GM21619 (cell line): ENCODE measurements at regions not wholly inside any gene's neighbourhood (a gene's known extent, or its start where the extent isn't known, plus 50 kb on each side); places are given as distances from the start of the nearest gene placed in this dataset.
"Not testable (repeated sequence)": the region's sequence is repeated elsewhere in the genome, so short reads cannot be mapped to it uniquely, and the experiment has no call there.

Experiments
- ATAC-seq: cut with Tn5 transposase; IDR thresholded peaks from one replicate; pipeline ENCODE4 v1.9.1; 2021; ENCODE audit not compliant: unreplicated experiment

DNA sequence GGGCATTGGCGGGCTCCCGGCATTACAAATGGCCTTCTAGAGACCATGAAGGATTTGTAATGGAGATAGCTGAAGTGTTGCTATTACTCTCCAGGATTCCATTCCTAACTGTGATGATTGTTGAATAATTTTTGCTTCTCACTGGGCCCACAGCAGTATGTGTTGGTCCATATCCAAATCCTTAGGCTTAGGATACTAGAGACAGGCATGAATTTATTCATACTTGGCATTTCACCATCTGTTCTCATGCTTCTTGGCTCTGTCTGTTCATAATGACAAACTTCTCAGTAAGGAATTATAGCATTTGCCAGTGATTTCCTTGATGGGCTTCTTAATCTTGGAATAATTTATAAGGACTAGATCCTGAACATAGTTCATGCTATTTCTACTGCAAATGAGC is 832.9 kb downstream of the C12orf50 start:
- ATAC-seq, result no peak

DNA sequence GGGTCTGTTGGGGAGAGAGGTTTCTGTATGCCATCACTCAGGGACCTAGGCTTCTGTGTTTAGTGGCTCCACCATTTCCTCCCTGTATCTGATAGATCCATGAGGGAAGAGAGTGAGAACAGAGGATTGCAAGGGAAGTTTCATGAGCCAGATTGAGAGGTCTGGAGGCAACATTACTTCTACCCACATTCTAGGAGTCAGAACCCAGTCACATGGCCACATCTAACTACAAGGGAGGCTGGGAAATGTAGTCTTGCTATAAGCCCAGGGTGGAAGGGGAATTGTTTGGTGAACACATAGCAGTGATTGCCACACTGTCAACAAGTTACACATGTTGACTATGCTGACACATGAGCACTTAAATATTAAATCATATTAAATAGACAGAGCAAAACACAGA is 834.8 kb downstream of the C12orf50 start:
- not testable (repeated sequence) for ATAC-seq

DNA sequence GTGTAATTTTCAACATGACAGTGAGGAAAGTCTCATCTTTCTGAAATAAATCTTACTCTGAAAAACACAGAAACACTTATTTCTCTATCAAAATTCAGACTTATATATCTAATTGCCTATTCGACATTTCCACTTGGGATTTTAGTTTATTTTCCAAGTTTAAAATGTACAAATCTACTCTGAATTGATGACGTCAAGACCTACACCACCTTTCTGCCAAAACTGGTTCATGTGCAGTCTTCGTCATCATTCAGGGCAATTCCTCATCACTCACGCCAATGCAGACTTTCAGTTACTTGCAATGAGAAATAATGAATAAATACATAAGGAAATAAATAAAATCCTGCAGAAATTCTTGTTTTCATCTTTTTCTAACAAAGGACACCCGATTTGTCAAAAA is 843.8 kb downstream of the C12orf50 start:
- ATAC-seq, result no peak

DNA sequence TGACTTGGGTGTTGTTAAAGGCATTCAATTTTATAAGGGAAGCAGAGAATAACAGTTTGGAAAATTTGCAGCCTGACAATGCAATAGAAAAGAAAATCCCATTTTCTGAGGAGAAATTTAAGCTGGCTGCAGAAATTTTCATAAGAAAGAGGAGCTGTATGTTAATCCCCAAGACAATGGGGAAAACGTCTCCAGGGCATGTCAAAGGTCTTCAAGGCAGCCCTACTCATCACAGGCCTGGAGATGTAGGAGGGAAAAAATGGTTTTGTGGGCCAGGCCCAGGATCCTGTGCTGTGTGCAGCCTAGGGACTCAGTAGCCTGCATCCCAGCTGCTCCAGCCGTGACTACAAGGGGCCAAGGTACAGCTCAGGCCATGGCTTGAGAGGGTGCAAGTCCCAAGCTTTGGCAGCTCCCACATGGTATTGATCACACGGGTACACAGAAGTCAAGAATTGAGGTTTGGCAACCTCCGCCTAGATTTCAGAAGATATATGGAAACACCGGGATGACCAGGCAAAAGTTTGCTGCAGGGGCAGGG is 846.4 kb downstream of the C12orf50 start:
- no peak for ATAC-seq

DNA sequence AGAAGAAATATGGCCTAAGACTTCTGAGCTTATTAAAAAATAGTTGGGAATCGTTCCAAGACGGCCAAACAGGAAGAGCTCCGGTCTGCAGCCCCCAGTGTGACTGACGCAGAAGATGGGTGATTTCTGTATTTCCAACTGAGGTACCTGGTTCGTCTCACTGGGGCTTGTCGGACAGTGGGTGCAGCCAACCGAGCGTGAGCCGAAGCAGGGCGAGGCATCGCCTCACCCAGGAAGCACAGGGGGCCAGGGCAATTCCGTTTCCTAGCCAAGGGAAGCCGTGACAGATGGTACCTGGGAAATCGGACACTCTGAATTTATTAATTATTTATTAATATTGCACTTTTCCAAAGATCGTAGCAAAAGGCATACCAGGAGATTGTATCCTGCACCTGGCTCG is 857.8 kb downstream of the C12orf50 start:
- no peak for ATAC-seq

DNA sequence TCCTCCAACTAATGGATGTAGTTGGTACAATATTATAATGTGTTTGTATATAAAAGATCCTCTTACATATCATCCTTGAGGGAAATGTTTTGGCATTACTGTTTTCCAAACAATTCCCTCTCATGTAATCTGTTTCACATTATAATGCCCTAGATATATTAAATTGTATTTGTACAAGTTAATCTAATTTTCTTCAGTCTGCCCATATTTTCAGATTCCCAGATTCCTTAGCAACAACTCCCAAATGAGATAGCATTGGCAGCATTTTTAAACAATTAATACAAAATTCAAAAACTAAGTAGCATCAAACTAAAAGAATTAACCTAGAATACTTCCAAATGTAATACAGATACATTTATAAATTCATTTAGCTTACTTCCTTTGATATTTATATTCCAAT is 860.2 kb downstream of the C12orf50 start:
- no peak for ATAC-seq

DNA sequence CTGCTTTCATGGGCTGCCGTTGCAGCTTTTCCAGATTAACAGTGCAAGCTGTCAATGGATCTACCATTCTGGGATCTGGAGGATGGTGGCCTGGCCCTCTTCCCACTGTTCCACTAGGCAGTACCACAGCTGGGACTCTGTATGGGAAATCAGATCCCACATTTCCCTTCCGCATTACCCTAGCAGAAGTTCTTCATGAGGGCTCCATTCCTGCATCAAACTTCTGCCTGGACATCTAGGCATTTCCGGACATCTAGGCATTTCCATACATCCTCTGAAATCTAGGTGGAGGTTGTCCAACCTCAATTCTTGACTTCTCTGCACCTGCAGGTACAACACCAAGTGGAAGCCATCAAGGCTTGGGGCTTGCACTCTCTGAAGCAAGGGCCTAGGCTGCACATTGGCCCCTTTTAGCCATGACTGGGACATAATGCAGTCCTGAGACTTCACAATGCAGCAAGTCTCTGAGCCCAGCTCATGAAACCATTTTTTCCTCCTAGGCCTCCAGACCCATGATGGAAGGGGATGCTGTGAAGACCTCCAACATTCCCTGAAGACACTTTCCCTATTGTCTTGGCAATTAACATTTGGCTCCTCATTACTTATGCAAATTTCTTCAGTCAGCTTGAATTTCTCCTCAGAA is 863.3 kb downstream of the C12orf50 start:
- no peak for ATAC-seq

DNA sequence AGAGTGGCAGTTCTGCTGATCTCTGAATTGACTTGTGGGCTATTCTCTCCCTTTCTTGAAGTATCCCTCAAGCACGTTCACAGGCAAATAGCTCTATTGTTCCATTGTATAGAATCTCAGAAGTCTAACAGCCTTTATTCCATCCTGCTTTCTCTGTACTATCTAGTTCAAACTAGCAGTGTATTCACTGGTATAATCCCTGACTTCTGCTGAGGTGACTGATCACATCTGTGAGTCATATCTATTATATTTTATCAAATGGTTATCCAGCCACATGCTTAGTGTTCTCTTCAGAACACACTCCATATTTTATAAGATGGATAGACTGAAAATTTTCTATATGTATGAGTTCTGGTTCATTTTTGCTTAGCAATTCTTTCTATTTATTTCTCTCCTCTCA is 866.1 kb downstream of the C12orf50 start:
- no peak for ATAC-seq

DNA sequence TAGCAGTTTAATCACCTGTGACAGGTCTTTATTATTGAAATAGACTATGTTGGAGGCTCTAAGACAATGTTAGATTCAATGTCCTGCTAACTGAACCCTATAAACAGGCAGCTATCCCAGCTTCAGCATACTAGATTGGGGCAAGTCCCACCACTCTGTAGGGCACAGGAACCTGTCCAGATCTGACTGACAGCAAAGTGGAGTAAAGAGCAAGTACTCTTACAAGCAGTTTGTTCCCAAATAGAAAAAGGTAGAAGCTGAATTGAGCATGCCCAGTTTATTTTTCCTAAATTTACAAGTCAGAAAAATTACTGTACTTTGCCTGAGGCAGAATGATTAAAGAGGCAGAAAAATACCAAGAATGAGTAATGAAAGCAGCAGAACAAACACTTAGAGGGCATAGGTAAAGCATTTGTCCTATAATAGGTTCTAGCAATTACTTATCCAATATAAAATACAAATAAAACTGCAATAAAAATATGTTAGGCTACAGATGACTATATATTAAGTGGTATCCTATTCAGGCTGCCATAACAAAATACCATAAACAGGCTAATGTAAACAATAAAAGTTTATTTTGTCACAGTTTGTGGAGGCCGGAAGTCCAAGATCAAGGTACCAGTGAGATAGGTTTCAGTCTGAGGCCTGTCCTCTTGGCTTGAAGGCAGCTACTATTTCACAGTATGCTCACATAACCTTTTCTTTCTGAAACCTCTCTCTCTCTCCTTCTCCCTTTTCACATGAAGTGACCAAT is 868.2 kb downstream of the C12orf50 start:
- ATAC-seq, result no peak

DNA sequence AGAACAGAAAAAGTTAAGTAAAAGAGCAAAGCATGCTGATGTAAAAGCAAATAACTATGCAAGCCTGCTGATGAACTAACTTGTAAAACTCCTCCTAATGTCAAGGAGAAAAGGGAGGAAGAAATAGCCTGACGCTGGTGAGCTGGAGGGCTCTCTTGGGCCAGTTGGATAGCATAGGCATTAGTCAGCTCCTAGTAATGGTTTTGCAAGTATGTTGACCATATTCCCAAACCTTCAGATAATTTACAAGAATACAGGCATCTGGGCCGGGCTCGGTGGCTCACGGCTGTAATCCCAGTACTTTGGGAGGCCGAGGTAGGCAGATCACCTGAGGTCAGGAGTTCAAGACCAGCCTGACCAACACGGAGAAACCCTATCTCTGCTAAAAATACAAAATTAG is 871.4 kb downstream of the C12orf50 start:
- ATAC-seq, result no peak

DNA sequence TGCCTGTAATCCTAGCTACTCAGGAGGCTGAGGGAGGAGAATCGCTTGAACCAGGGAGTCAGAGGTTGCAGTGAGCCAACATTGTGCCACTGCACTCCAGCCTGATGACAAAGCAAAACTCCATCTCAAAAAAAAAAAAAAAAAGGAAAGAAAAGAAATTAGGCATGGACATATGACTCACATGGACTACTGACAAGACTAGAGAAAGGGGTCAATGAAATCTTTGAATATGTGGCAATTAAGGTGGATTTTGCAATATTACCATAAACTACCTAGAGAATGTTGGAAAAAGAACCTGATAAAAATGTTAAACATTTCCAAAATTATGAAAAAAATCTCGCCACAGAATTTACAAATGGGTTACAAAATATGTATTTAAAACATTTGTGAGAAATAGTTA is 873.6 kb downstream of the C12orf50 start:
- ATAC-seq, result no peak

DNA sequence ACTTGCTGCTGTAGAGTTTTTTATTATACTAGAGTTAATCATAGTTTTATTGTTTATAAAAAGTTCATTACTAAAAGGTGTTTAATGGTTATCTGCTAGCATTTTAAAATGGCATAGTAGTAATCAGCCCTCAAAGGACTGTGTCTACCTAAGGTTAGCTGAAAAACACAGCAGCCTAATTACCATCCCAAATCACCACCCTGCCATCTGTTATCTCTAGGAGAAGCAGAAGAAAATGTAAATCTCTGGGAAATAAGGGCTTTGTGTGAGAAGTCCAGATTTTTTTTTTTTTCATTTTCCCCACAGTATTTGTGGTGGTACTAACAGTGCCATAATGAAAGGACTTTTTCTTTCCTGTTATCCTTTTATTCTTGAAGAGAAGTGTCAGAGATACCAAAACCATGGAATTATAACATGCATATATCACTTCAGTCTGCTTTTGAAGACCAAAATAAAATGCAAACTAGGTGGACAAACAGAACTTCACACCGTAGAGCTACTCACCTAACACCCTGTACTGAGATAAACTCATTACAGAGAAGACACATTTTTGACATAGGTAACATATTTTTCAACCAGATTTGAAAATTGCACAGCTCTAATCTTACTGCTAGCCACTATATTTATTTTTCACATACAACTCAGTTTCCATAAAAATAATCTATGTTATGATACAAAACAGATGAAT is 876.2 kb downstream of the C12orf50 start:
- no peak for ATAC-seq

DNA sequence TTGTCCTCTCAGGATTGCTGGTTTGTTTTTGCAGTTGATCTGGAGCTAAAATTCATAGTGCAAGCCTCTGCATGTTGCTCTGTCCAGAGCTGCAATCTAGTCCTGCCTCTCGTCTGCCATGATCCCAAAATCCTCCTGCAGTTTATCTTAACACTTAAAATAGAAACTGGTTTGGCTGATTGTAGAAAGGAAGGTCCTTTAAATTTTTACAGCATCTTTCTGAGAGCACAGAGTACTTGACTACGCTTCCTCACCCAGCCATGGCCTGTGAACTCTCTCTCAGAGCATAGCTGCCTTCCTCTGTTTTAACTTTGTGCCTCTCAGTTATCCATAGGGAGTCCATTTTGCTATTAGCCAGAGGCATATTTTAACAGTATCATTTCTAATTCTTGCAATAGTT is 877.1 kb downstream of the C12orf50 start:
- ATAC-seq, result no peak

DNA sequence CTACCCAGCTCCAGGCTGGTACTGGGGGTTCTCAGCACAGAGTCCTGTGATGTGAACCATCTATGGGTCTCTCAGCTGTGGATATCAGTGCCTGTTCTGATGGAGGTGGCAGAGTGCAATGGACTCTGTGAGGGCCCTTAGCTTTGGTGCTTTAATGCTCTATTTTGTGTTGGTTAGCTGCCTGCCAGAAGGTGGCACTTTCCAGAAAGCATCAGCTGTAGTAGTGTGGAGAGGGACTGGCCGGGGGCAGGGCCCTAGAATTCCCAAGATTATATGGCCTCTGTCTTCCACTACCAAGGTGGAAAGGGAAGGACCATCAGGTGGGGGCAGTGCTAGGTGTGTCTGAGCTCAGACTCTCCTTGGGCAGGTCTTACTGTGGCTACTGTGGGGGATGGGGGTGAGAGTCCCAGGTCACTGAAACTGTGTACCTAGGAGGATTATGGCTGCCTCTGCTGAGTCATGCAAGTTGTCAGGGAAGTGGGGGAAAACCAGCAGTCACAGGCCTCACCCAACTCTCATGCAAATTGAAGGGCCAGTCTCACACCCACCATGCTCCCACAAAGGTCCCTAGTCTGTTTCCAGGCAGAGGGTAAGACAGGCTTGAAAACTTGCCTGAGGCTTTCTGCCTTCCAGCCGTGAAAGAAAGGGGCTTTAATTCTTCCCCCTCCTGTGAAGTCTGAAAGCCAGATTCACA is 878.1 kb downstream of the C12orf50 start:
- no peak for ATAC-seq

DNA sequence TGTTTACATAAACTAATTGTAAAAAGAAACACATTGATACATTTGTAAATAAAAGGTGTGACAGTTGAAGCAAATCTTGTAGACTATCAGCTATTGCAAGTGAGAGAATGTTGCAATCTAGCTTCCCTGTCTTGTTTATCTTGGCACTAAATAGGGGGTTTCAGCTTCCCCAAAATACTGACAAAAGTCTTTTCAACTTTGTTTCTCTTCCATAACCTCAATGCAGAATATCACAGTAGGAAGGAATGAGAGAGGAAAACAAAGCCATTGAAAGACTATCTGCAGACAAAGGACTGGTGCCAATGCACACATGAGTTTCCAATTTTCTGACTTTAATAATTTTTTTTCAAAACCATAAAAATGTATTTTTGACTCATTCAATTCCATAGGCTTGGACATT is 886.2 kb upstream of the MGAT4C start:
- no peak for ATAC-seq

DNA sequence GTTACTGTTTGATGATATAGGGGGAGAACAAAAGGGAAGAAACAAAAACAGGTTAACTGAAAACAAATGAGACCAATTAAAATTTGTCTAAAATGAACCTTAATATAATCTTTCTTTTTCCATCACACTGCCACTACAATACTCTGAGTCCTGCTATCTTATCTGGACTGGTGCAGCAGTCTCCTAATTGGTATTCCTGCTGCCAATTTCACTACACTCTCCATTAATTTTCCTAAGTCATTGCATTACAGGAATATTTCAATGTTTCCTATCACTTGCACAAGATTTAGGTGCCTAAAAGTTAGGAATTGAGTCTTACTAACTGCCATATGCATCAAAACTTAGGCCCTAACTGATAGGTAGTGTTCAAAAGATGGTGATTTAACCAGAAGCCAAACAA is 884.9 kb upstream of the MGAT4C start:
- no peak for ATAC-seq

DNA sequence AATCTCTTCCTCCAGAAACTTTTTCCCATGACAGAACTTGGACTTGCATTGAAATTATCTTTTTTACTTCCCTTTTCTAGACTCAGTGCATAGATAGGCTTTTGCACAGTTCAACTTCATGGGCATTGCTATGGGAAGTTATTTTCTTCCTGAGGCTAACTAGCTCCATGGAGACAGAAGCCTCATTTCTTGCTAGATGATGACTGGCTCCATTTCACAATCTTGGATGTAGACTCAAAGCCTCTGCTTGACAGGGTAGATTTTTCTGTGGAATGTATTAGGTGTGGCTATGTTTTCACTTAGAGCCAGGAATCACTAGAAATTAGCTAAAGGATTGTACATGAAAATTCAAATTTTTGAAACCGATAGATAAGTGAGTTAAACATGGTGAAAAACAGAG is 884.1 kb upstream of the MGAT4C start:
- no peak for ATAC-seq

DNA sequence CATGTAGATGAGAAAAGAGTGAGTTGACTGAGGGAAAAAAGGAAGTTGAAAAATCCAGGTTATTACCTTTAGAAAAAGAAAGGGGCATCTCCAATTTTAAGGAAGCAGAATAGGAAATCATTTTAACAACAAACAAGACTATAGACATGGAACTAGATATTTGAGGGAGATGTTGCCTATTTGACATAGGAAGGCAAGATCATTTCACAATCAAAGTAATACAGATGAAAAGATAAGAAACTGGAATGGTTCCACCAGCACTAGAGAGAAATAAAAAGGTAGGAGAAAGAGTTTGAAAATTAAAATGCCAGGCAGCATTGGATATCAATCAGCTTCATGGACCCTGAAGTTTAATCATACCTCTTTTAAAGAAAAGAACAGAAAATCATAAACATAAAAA is 881.0 kb upstream of the MGAT4C start:
- no peak for ATAC-seq

DNA sequence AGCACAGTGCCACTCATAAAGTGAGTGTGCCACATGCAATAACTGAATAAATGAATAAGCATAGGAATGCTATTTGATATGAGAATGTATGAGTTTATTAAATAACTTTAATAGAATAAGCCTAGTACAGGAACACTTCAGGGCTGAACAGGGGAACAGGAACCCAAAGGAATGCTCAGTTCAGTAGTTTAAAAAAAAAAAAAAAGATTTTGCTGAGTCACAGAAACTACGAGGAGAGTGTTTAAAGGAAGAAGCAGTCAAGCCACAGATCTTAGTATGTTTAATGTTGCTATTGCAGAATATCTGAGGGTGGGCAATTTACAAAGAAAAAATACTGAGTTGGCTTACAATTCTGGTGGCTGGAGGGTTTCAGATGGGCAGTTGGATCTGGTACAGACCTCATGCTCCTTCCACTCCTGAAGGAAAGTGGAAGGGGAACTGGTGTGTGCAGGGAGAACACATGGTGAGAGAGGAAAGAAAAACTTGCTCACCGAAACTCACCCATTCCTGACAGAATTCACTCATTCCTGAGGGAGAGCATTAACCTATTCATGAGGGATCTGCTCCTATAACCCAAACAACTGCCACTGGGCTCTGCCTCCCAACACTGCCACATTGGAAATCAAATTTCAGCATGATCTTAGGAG is 880.3 kb upstream of the MGAT4C start:
- no peak for ATAC-seq

DNA sequence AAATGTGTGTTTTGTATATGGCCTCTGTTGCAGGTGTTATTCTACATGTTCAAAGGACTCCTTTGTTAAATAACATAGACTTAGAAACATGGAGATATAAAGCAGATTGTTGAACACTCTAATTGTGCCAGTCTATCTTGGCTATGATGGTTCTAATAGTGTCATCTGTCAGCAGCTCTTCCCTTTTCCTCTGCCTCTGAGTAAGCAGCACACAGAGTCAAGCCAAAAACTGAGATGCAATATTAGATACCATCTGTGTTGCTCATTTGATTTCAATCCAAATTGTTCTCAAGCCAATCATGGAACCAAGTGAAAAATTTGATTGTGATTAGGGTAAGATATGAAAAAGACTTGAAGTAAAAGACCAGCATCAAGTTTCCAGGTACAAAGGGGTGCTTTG is 871.1 kb upstream of the MGAT4C start:
- ATAC-seq, result no peak

DNA sequence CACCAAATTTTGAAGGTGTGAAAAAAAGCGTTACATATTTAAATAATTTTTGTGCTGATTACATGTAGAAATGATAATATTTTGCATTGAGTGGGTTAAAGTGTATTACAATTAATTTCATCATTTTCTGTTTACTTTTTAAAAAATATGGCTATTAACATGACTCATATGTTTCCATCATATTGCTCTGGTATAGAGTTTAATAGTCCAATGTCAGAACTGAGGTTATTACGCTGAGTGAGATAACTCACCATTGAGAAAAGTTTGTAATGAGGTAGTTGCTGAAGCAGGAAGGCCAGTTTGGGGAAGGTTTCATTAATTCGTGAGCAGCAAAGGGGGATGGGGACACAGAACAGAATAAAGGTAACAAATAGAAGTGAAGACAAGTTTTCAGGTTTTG is 865.7 kb upstream of the MGAT4C start:
- no peak for ATAC-seq
